ENCODE measurements at regions not wholly inside any gene's neighbourhood (a gene's known extent, or its start where the extent isn't known, plus 50 kb on each side); places are given as distances from the start of the nearest gene placed in this dataset.
A peak's percentile ranks its signal among the peaks of the same experiment; 100 is the strongest.
"Not testable (repeated sequence)": the region's sequence is repeated elsewhere in the genome, so short reads cannot be mapped to it uniquely, and the experiment has no call there.

GRCh38 chr1:234915924-234916675, 212.5 kb downstream of the TOMM20 start:
- no peaks in the 10 kb centered on the region for H3K36me3 ChIP-seq
- H3K27me3 ChIP-seq, result no peaks in the 10 kb centered on the region
- no peak overlapping the region for H3K4me3 ChIP-seq
- DNase-seq, result no peak
- peaks cover 6% of the 10 kb centered on the region; the same call in 1 of the 2 replicates for H3K9me3 ChIP-seq

GRCh38 chr1:234914606-234915290, 213.9 kb downstream of the TOMM20 start:
- no peaks in the 10 kb centered on the region for H3K9me3 ChIP-seq
- H3K36me3 ChIP-seq, result no peaks in the 10 kb centered on the region
- no peak for DNase-seq
- H3K4me3 ChIP-seq, result no peak overlapping the region
- no peaks in the 10 kb centered on the region for H3K27me3 ChIP-seq

- Histone ChIP-seq H3K27me3 (no peaks in the 10 kb centered on the region), H3K9me3 (no peaks in the 10 kb centered on the region), H3K36me3 (no peaks in the 10 kb centered on the region), H3K4me3 (no peak overlapping the region)
- no peak for DNase-seq
Observed at GRCh38 chr1:234913771-234914170, 214.9 kb downstream of the TOMM20 start.

GRCh38 chr1:234913278-234913649, 215.4 kb downstream of the TOMM20 start:
- H3K27me3 ChIP-seq, result no peaks in the 10 kb centered on the region
- H3K36me3 ChIP-seq, result no peaks in the 10 kb centered on the region
- DNase-seq, result no peak
- no peaks in the 10 kb centered on the region for H3K9me3 ChIP-seq
- no peak overlapping the region for H3K4me3 ChIP-seq

GRCh38 chr1:234912548-234913277, 215.9 kb downstream of the TOMM20 start:
- no peak overlapping the region for H3K4me3 ChIP-seq
- no peaks in the 10 kb centered on the region for H3K9me3 ChIP-seq
- no peaks in the 10 kb centered on the region for H3K27me3 ChIP-seq
- no peak for DNase-seq
- H3K36me3 ChIP-seq, result no peaks in the 10 kb centered on the region

GRCh38 chr1:234911787-234912186, 216.8 kb downstream of the TOMM20 start:
- no peaks in the 10 kb centered on the region for H3K36me3 ChIP-seq
- DNase-seq, result no peak
- no peak overlapping the region for H3K4me3 ChIP-seq
- H3K27me3 ChIP-seq, result no peaks in the 10 kb centered on the region
- no peaks in the 10 kb centered on the region for H3K9me3 ChIP-seq

GRCh38 chr1:234911136-234911535, 217.5 kb downstream of the TOMM20 start:
- not testable (repeated sequence) for H3K9me3 ChIP-seq, DNase-seq

GRCh38 chr1:234909851-234910250, 218.8 kb downstream of the TOMM20 start:
- H3K4me3 ChIP-seq, result no peak overlapping the region
- no peaks in the 10 kb centered on the region for H3K27me3 ChIP-seq
- no peak for DNase-seq
- no peaks in the 10 kb centered on the region for H3K9me3 ChIP-seq
- no peaks in the 10 kb centered on the region for H3K36me3 ChIP-seq

More at GRCh38 chr1:234911136-234911535, 217.5 kb downstream of the TOMM20 start:
- not testable (repeated sequence) for H3K36me3 ChIP-seq, H3K4me3 ChIP-seq, H3K27me3 ChIP-seq

- H3K27me3 ChIP-seq, result no peaks in the 10 kb centered on the region
- H3K9me3 ChIP-seq, result no peaks in the 10 kb centered on the region
- no peak for DNase-seq
- no peaks in the 10 kb centered on the region for H3K36me3 ChIP-seq
- no peak overlapping the region for H3K4me3 ChIP-seq
Observed at GRCh38 chr1:234909307-234909810, 219.3 kb downstream of the TOMM20 start.

- H3K9me3 ChIP-seq, result no peaks in the 10 kb centered on the region
- H3K36me3 ChIP-seq, result no peaks in the 10 kb centered on the region
- H3K4me3 ChIP-seq, result no peak overlapping the region
- no peak for DNase-seq
- no peaks in the 10 kb centered on the region for H3K27me3 ChIP-seq
Observed at GRCh38 chr1:234908571-234908970, 220.1 kb downstream of the TOMM20 start.

GRCh38 chr1:234907940-234908405, 220.7 kb downstream of the TOMM20 start:
- H3K9me3 ChIP-seq, result no peaks in the 10 kb centered on the region
- peak; percentile 36 for DNase-seq
- H3K4me3 ChIP-seq, result no peak overlapping the region
- no peaks in the 10 kb centered on the region for H3K36me3 ChIP-seq
- no peaks in the 10 kb centered on the region for H3K27me3 ChIP-seq

- no peaks in the 10 kb centered on the region for H3K27me3 ChIP-seq
- DNase-seq, result no peak
Observed at GRCh38 chr1:234907208-234907939, 221.3 kb downstream of the TOMM20 start.

GRCh38 chr1:234906654-234907053, 222.0 kb downstream of the TOMM20 start:
- H3K27me3 ChIP-seq, result no peaks in the 10 kb centered on the region
- H3K9me3 ChIP-seq, result no peaks in the 10 kb centered on the region
- no peak for DNase-seq
- no peaks in the 10 kb centered on the region for H3K36me3 ChIP-seq
- H3K4me3 ChIP-seq, result no peak overlapping the region

More at GRCh38 chr1:234907208-234907939, 221.3 kb downstream of the TOMM20 start:
- Histone ChIP-seq H3K36me3 (no peaks in the 10 kb centered on the region), H3K9me3 (no peaks in the 10 kb centered on the region), H3K4me3 (no peak overlapping the region)

- no peaks in the 10 kb centered on the region for H3K27me3 ChIP-seq
- no peaks in the 10 kb centered on the region for H3K36me3 ChIP-seq
Observed at GRCh38 chr1:234902774-234903547, 225.7 kb downstream of the TOMM20 start.

GRCh38 chr1:234901491-234902049, 227.1 kb downstream of the TOMM20 start:
- Histone ChIP-seq H3K9me3 (no peaks in the 10 kb centered on the region), H3K4me3 (no peak overlapping the region), H3K36me3 (no peaks in the 10 kb centered on the region), H3K27me3 (no peaks in the 10 kb centered on the region)
- no peak for DNase-seq

More at GRCh38 chr1:234902774-234903547, 225.7 kb downstream of the TOMM20 start:
- Histone ChIP-seq H3K9me3 (no peaks in the 10 kb centered on the region), H3K4me3 (no peak overlapping the region)
- DNase-seq, result no peak

Measured in MG63 (cell line).